Lower lobe of right lung (tissue), 2 donors: ENCODE measurements at regions not wholly inside any gene's neighbourhood (a gene's known extent, or its start where the extent isn't known, plus 50 kb on each side); places are given as distances from the start of the nearest gene placed in this dataset.

Experiments used
- ATAC-seq, 2 donors: fragments of 200-7000 bp; cut with Tn5 transposase; one replicate each; pipeline ENCODE4 v1.9.1; 2020 to 2022; ENCODE audit warnings: mild to moderate bottlenecking in 2 of 2, moderate library complexity in 2 of 2
- DNase-seq: peaks from one replicate; pipeline ENCODE4 v3.0.0-alpha.2; 2020
- H3K27ac ChIP-seq: fragments of 200-600 bp; one replicate; pipeline ENCODE4 v1.8.0; 2022
- H3K27me3 ChIP-seq: fragments of 200-600 bp; one replicate; pipeline ENCODE4 v1.8.0; 2022; ENCODE audit warnings: low read depth
- H3K36me3 ChIP-seq: fragments of 200-600 bp; one replicate; pipeline ENCODE4 v1.8.0; 2022; ENCODE audit warnings: mild to moderate bottlenecking
- H3K4me1 ChIP-seq: fragments of 200-600 bp; one replicate; pipeline ENCODE4 v1.8.0; 2022
- H3K4me3 ChIP-seq: fragments of 200-600 bp; one replicate; pipeline ENCODE4 v1.8.0; 2022; ENCODE audit warnings: mild to moderate bottlenecking
- H3K9me3 ChIP-seq: fragments of 200-600 bp; one replicate; pipeline ENCODE4 v1.8.0; 2022
- CTCF ChIP-seq: fragments of 200-600 bp; IDR thresholded peaks from one replicate; pipeline ENCODE4 v1.8.0; 2022; ENCODE audit warnings: antibody characterized with exemption, mild to moderate bottlenecking
- intact Hi-C: fragments of 100-400 bp; cut with DNase I; formaldehyde crosslinking; loops from one replicate; pipeline ENCODE4 v1.11.0; 2022
- donor health status: DM: no; HTN: yes; CAD: no; lungs with severe emphysema.

DNA sequence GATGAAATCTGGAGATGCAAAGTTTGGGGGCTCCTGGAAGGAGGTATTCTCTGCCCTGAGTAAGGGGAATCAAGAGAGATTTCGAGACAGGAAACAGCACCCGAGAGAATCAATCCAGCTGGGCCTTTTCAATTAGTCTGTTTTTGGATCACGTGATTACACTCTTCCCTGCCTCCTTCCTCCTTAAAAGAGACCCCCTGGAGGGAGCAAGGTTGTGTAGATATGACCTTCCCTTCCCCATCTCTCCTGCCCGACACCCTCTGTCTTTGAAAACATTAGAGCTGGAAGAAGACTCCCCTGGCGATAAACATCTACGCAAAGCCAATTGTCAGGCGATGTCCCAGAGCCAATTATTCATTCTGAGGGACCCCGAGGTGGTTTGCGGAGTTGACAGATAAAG is 407.9 kb downstream of the MIAT start:
- no peak overlapping the region for H3K4me3 ChIP-seq
- intact Hi-C loops: no loop called here
- no peaks in the 10 kb centered on the region for H3K36me3 ChIP-seq
- ATAC-seq (no peak), DNase-seq (no peak)
- no peak overlapping the region for H3K27ac ChIP-seq
- H3K4me1 ChIP-seq: no peaks in the 10 kb centered on the region
- no peaks in the 10 kb centered on the region for H3K9me3 ChIP-seq
- H3K27me3 ChIP-seq: peaks cover 17% of the 10 kb centered on the region
- TF ChIP-seq CTCF: no peak

- H3K9me3 ChIP-seq: no peaks in the 10 kb centered on the region
- peaks cover 30% of the 10 kb centered on the region for H3K27me3 ChIP-seq
Observed at GRCh38 chr22:27066856-27067255, 409.5 kb downstream of the MIAT start.

GRCh38 chr22:27068121-27068520 is 410.7 kb downstream of the MIAT start:
- no peaks in the 10 kb centered on the region for H3K36me3 ChIP-seq
- peaks cover 25% of the 10 kb centered on the region for H3K27me3 ChIP-seq
- no peak overlapping the region for H3K27ac ChIP-seq
- intact Hi-C loops: no loop called here
- no peaks in the 10 kb centered on the region for H3K4me1 ChIP-seq
- no peak for ATAC-seq
- TF ChIP-seq CTCF: no peak
- no peak for DNase-seq
- no peaks in the 10 kb centered on the region for H3K9me3 ChIP-seq
- H3K4me3 ChIP-seq: no peak overlapping the region

More at GRCh38 chr22:27066856-27067255, 409.5 kb downstream of the MIAT start:
- no peak overlapping the region for H3K4me3 ChIP-seq
- intact Hi-C loops: no loop called here
- H3K27ac ChIP-seq: no peak overlapping the region
- ATAC-seq (no peak), DNase-seq (no peak)
- no peaks in the 10 kb centered on the region for H3K36me3 ChIP-seq
- TF ChIP-seq CTCF: no peak
- no peaks in the 10 kb centered on the region for H3K4me1 ChIP-seq

- intact Hi-C loops: no loop called here
- no peaks in the 10 kb centered on the region for H3K4me1 ChIP-seq
- H3K9me3 ChIP-seq: no peaks in the 10 kb centered on the region
- no peaks in the 10 kb centered on the region for H3K36me3 ChIP-seq
- TF ChIP-seq CTCF: no peak
- no peak overlapping the region for H3K27ac ChIP-seq
- H3K27me3 ChIP-seq: peaks cover 29% of the 10 kb centered on the region
- no peak overlapping the region for H3K4me3 ChIP-seq
- ATAC-seq (no peak), DNase-seq (no peak)
Observed at GRCh38 chr22:27070594-27070993, 413.2 kb downstream of the MIAT start.

GRCh38 chr22:27073601-27074425 is 416.4 kb downstream of the MIAT start:
- Histone ChIP-seq H3K36me3 (no peaks in the 10 kb centered on the region), H3K4me3 (no peak overlapping the region), H3K27ac (no peak overlapping the region), H3K9me3 (no peaks in the 10 kb centered on the region), H3K4me1 (no peaks in the 10 kb centered on the region), H3K27me3 (peaks cover 22% of the 10 kb centered on the region)
- DNase-seq (no peak), ATAC-seq (no peak)
- TF ChIP-seq CTCF: no peak
- intact Hi-C loops: no loop called here
